Panc1 (cell line): ENCODE measurements at regions not wholly inside any gene's neighbourhood (a gene's known extent, or its start where the extent isn't known, plus 50 kb on each side); places are given as distances from the start of the nearest gene placed in this dataset.

Experiments
- ATAC-seq: fragments of 200-7000 bp; cut with Tn5 transposase; 2 replicates; pipeline ENCODE4 v1.9.1; 2020; ENCODE audit warnings: mild to moderate bottlenecking, moderate library complexity
- BruUV-seq: library from RNA; stranded (reverse); fragments of 400-500 nt; replicated peaks from 2 replicates; lab custom pipeline; 2021; lab: Mats Ljungman, UMichigan
- CTCF ChIA-PET: fragments of 300-600 bp; sonication (Branson Sonifier 250); formaldehyde crosslinking; loops from one replicate; lab custom pipeline; 2022; ENCODE audit warnings: antibody characterized with exemption; lab: Charles Lee
- POLR2A ChIA-PET: fragments of 300-600 bp; sonication (Branson Sonifier 250); formaldehyde crosslinking; loops from one replicate; lab custom pipeline; 2022; ENCODE audit warnings: antibody characterized with exemption; lab: Charles Lee
- DNase-seq: peaks from one replicate; pipeline ENCODE4 v3.0.0-alpha.2; 2010; ENCODE audit warnings: low read depth, low spot score
- H3K27ac ChIP-seq: 2 replicates; pipeline ENCODE4 v1.5.1; 2011; ENCODE audit warnings: mild to moderate bottlenecking, low read length, inconsistent platforms
- H3K27me3 ChIP-seq: fragments of 200-500 bp; sonication (Bioruptor generic); 2 replicates; pipeline ENCODE4 v1.6.0; 2014; ENCODE audit warnings: low read length, inconsistent platforms; ENCODE audit not compliant: control insufficient read depth, insufficient read depth
- H3K36me3 ChIP-seq: fragments of 200-500 bp; sonication (Bioruptor generic); 2 replicates; pipeline ENCODE4 v1.5.1; 2014; ENCODE audit warnings: inconsistent platforms, mild to moderate bottlenecking, low read length, moderate library complexity; ENCODE audit not compliant: control insufficient read depth, insufficient read depth
- H3K4me1 ChIP-seq: 2 replicates; pipeline ENCODE4 v1.5.1; 2011; ENCODE audit warnings: inconsistent platforms, mild to moderate bottlenecking, low read length, moderate library complexity; ENCODE audit not compliant: control insufficient read depth, insufficient read depth
- H3K4me3 ChIP-seq, 2 experiments: 2 replicates each; pipeline ENCODE4 v1.5.1; 2011 to 2012; ENCODE audit warnings: low read depth in 2 of 2, low read length in 2 of 2, mild to moderate bottlenecking in 2 of 2, inconsistent platforms in 1 of 2, moderate library complexity in 1 of 2
- H3K9me3 ChIP-seq: fragments of 200-500 bp; sonication (Bioruptor generic); 2 replicates; pipeline ENCODE4 v1.5.1; 2014; ENCODE audit warnings: low read depth, mild to moderate bottlenecking, inconsistent platforms, low read length, moderate library complexity; ENCODE audit not compliant: control insufficient read depth, insufficient read depth
- CTCF ChIP-seq: fragments of 450-650 bp; IDR thresholded peaks from 2 replicates; pipeline ENCODE4 v1.5.1; 2017; ENCODE audit warnings: mild to moderate bottlenecking
- POLR2AphosphoS5 ChIP-seq: IDR thresholded peaks from 2 replicates; pipeline ENCODE4 v1.6.1; 2012; ENCODE audit warnings: mild to moderate bottlenecking, low read depth, low read length, moderate library complexity
- REST ChIP-seq, 2 experiments: IDR thresholded peaks; 2 replicates each; pipeline ENCODE4 v1.6.1; 2011 to 2012; ENCODE audit warnings: low read depth in 2 of 2, control low read depth in 1 of 2, low read length in 1 of 2, mild to moderate bottlenecking in 1 of 2, moderate library complexity in 1 of 2; ENCODE audit not compliant: insufficient read depth in 1 of 2
- SIN3A ChIP-seq: IDR thresholded peaks from 2 replicates; pipeline ENCODE4 v1.6.1; 2012; ENCODE audit warnings: low read depth, mild to moderate bottlenecking, low read length, moderate library complexity, borderline replicate concordance; ENCODE audit not compliant: insufficient read depth
- TCF7L2 ChIP-seq: IDR thresholded peaks from 2 replicates; pipeline ENCODE4 v1.6.1; 2011; ENCODE audit warnings: mild to moderate bottlenecking, low read depth, low read length, inconsistent platforms
- in situ Hi-C: cut with HindIII; loops from 2 replicates; pipeline ENCODE4 v1.10.0; 2016; ENCODE audit warnings: low sequenced_read_pairs, low pct_unique_long_range_greater_than_20kb
- intact Hi-C: fragments of 100-400 bp; cut with micrococcal nuclease; formaldehyde crosslinking; loops from one replicate; pipeline ENCODE4 v1.10.0; 2022; ENCODE audit not compliant: unreplicated experiment

- in situ Hi-C loops, result no loop called here
- ChIA-PET POLR2A (no interaction called here), CTCF (no interaction called here)
- Histone ChIP-seq H3K9me3 (no peaks in the 10 kb centered on the region), H3K27ac (no peak overlapping the region), H3K27me3 (no peaks in the 10 kb centered on the region), H3K4me3 (no peak overlapping the region), H3K4me1 (no peaks in the 10 kb centered on the region), H3K36me3 (no peaks in the 10 kb centered on the region)
- no peak for TF ChIP-seq CTCF
- TF ChIP-seq REST (IDR thresholded peaks at IDR 0.05; ENCODE audit: insufficient read depth in 1 of 2, low read depth in 2 of 2, low read length in 1 of 2), result no peak
- TF ChIP-seq POLR2AphosphoS5, result no peak
- TF ChIP-seq SIN3A, result no peak
- TF ChIP-seq TCF7L2, result no peak
- ATAC-seq (no peak), DNase-seq (no peak)
- no TSS peak for BruUV-seq
- intact Hi-C loops, result no loop called here
Observed at GRCh38 chr13:40231751-40232150, 434.7 kb downstream of the FOXO1 start.

- in situ Hi-C loops, result no loop called here
- no peak for TF ChIP-seq TCF7L2
- no peak for TF ChIP-seq SIN3A
- TF ChIP-seq POLR2AphosphoS5, result no peak
- no peak for TF ChIP-seq REST (IDR thresholded peaks at IDR 0.05; ENCODE audit: insufficient read depth in 1 of 2, low read depth in 2 of 2, low read length in 1 of 2)
- no peak for TF ChIP-seq CTCF
- BruUV-seq, result no TSS peak
- no peaks in the 10 kb centered on the region for H3K27me3 ChIP-seq
- H3K4me3 ChIP-seq, result no peak overlapping the region
- intact Hi-C loops, result no loop called here
- ChIA-PET CTCF (no interaction called here), POLR2A (no interaction called here)
- no peaks in the 10 kb centered on the region for H3K36me3 ChIP-seq
- ATAC-seq (no peak), DNase-seq (no peak)
- H3K27ac ChIP-seq, result no peak overlapping the region
- no peaks in the 10 kb centered on the region for H3K4me1 ChIP-seq
- H3K9me3 ChIP-seq, result no peaks in the 10 kb centered on the region
Observed at GRCh38 chr13:40232311-40233040, 434.0 kb downstream of the FOXO1 start.
